ENCODE measurements at regions not wholly inside any gene's neighbourhood (a gene's known extent, or its start where the extent isn't known, plus 50 kb on each side); places are given as distances from the start of the nearest gene placed in this dataset.

GRCh38 chr2:8157621-8158430 is 524.0 kb upstream of the ID2 start:
- ATAC-seq (no peak), DNase-seq (ENCODE audit: low spot score) (no peak)
- intact Hi-C loops (cut with DNase I) = no loop called here

GRCh38 chr2:8158711-8159110 is 523.1 kb upstream of the ID2 start:
- ATAC-seq (no peak), DNase-seq (ENCODE audit: low spot score) (no peak)
- intact Hi-C loops (cut with DNase I) = no loop called here

GRCh38 chr2:8159211-8159965 is 522.5 kb upstream of the ID2 start:
- ATAC-seq (no peak), DNase-seq (ENCODE audit: low spot score) (no peak)
- intact Hi-C loops (cut with DNase I) = no loop called here

- intact Hi-C loops (cut with DNase I) = no loop called here
- ATAC-seq = no peak
- DNase-seq (ENCODE audit: low spot score) = no peak
Observed at GRCh38 chr2:8159966-8160603, 521.8 kb upstream of the ID2 start.

GRCh38 chr2:8160959-8161358 is 520.9 kb upstream of the ID2 start:
- ATAC-seq (no peak), DNase-seq (ENCODE audit: low spot score) (no peak)
- intact Hi-C loops (cut with DNase I) = no loop called here

- intact Hi-C loops (cut with DNase I) = no loop called here
- DNase-seq (ENCODE audit: low spot score) (no peak), ATAC-seq (no peak)
Observed at GRCh38 chr2:8162552-8162951, 519.3 kb upstream of the ID2 start.

- intact Hi-C loops (cut with DNase I) = no loop called here
- DNase-seq (ENCODE audit: low spot score) (no peak), ATAC-seq (no peak)
Observed at GRCh38 chr2:8165550-8165949, 516.3 kb upstream of the ID2 start.

GRCh38 chr2:8168022-8168717 is 513.7 kb upstream of the ID2 start:
- intact Hi-C loops (cut with DNase I) = no loop called here
- DNase-seq (ENCODE audit: low spot score) = no peak
- ATAC-seq = no peak

GRCh38 chr2:8168876-8169424 is 512.9 kb upstream of the ID2 start:
- intact Hi-C loops (cut with DNase I) = no loop called here
- DNase-seq (ENCODE audit: low spot score) = no peak
- no peak for ATAC-seq

- no peak for ATAC-seq
- intact Hi-C loops (cut with DNase I) = no loop called here
- DNase-seq (ENCODE audit: low spot score) = no peak
Observed at GRCh38 chr2:8169443-8169842, 512.4 kb upstream of the ID2 start.

GRCh38 chr2:8170552-8171327 is 511.1 kb upstream of the ID2 start:
- DNase-seq (ENCODE audit: low spot score) (no peak), ATAC-seq (no peak)
- intact Hi-C loops (cut with DNase I) = no loop called here

GRCh38 chr2:8171608-8172007 is 510.2 kb upstream of the ID2 start:
- ATAC-seq (peak; percentile 16), DNase-seq (ENCODE audit: low spot score) (no peak)
- intact Hi-C loops (cut with DNase I) = no loop called here

- intact Hi-C loops (cut with DNase I) = no loop called here
- ATAC-seq (no peak), DNase-seq (ENCODE audit: low spot score) (no peak)
Observed at GRCh38 chr2:8172661-8173060, 509.2 kb upstream of the ID2 start.

- ATAC-seq = peak; percentile 66
- intact Hi-C loops (cut with DNase I) = no loop called here
- no peak for DNase-seq (ENCODE audit: low spot score)
Observed at GRCh38 chr2:8174641-8175257, 507.1 kb upstream of the ID2 start.

GRCh38 chr2:8176887-8177286 is 505.0 kb upstream of the ID2 start:
- intact Hi-C loops (cut with DNase I) = no loop called here
- DNase-seq (ENCODE audit: low spot score) = no peak
- ATAC-seq = no peak

GRCh38 chr2:8177566-8177965 is 504.3 kb upstream of the ID2 start:
- intact Hi-C loops (cut with DNase I) = no loop called here
- no peak for DNase-seq (ENCODE audit: low spot score)
- no peak for ATAC-seq

GRCh38 chr2:8178911-8179310 is 502.9 kb upstream of the ID2 start:
- ATAC-seq (no peak), DNase-seq (ENCODE audit: low spot score) (no peak)
- intact Hi-C loops (cut with DNase I) = no loop called here

GRCh38 chr2:8189316-8189715 is 492.5 kb upstream of the ID2 start:
- ATAC-seq = no peak
- no peak for DNase-seq (ENCODE audit: low spot score)
- intact Hi-C loops (cut with DNase I) = no loop called here
